Esophagus mucosa (tissue), 1 donor: ENCODE measurements at regions not wholly inside any gene's neighbourhood (a gene's known extent, or its start where the extent isn't known, plus 50 kb on each side); places are given as distances from the start of the nearest gene placed in this dataset.

Source experiments
- ATAC-seq: fragments of 200-7000 bp; cut with Tn5 transposase; one replicate; pipeline ENCODE4 v1.9.1; 2020
- donor health status: DM: yes; HTN: yes; CAD: no.

- no peak for ATAC-seq
Measured at GRCh38 chr7:21370283-21370982, 57.5 kb upstream of the SP4 start.

- no peak for ATAC-seq
Measured at GRCh38 chr7:21371360-21371759, 56.5 kb upstream of the SP4 start.

- no peak for ATAC-seq
Measured at GRCh38 chr7:21373031-21373430, 54.9 kb upstream of the SP4 start.

DNA sequence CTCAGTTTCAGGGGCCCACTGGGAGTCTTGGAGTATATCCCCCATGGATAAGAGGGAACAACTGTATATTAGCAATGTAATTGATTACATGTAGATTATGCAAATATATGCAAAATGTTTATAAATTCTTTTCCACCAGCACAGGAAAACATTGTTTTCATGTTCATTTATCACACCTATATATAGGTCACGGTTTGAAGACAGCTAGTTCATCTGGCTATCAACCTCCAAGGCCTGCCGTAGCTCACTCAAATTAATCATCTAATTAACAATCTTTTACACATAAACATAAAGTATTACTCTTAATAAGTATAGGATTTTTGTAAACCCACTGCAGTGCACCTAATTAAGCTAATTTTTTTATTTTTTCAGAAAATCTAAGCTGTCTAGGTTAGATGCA is 53.7 kb upstream of the SP4 start:
- no peak for ATAC-seq

- no peak for ATAC-seq
Measured at GRCh38 chr7:21377545-21377944, 50.3 kb upstream of the SP4 start.
